IMR-90 (cell line): ENCODE measurements at regions not wholly inside any gene's neighbourhood (a gene's known extent, or its start where the extent isn't known, plus 50 kb on each side); places are given as distances from the start of the nearest gene placed in this dataset.

Experiments used
- ATAC-seq: fragments of 200-7000 bp; cut with Tn5 transposase; 2 replicates; pipeline ENCODE4 v1.9.1; 2020; ENCODE audit warnings: low read depth, mild to moderate bottlenecking, moderate library complexity
- BruUV-seq: library from RNA; stranded (reverse); fragments of 400-500 nt; replicated peaks from 2 replicates; lab custom pipeline; 2021; lab: Mats Ljungman, UMichigan
- CTCF ChIA-PET: fragments of 300-600 bp; formaldehyde crosslinking; extraction: SDS; loops from one replicate; lab custom pipeline; 2021; ENCODE audit warnings: antibody characterized with exemption; lab: Yijun Ruan, JAX
- POLR2A ChIA-PET: fragments of 300-600 bp; sonication (Branson Sonifier 250); formaldehyde crosslinking; loops from one replicate; lab custom pipeline; 2022; ENCODE audit warnings: antibody characterized with exemption; ENCODE audit not compliant: unreplicated experiment; lab: Charles Lee
- DNase-seq: peaks from one replicate; pipeline ENCODE4 v3.0.0; 2013
- H2AFZ ChIP-seq: replicated peaks from 2 replicates; pipeline ENCODE3; 2013; ENCODE audit warnings: low read length, mild to moderate bottlenecking; ENCODE audit not compliant: poor library complexity
- H2AK5ac ChIP-seq: 2 replicates; pipeline ENCODE4 v1.6.1; 2013; ENCODE audit warnings: low read depth, low read length, inconsistent platforms
- H2AK9ac ChIP-seq: replicated peaks from 2 replicates; pipeline ENCODE3; 2013; ENCODE audit warnings: mild to moderate bottlenecking, low read depth, low read length, moderate library complexity; ENCODE audit not compliant: poor library complexity
- H2BK120ac ChIP-seq: 2 replicates; pipeline ENCODE4 v1.6.1; 2013; ENCODE audit warnings: low read depth, low read length, inconsistent platforms
- H2BK15ac ChIP-seq: 3 replicates; pipeline ENCODE4 v1.6.1; 2013; ENCODE audit warnings: low read depth, low read length, inconsistent platforms
- H2BK20ac ChIP-seq: 2 replicates; pipeline ENCODE4 v1.6.1; 2013; ENCODE audit warnings: low read depth, mild to moderate bottlenecking, inconsistent platforms, low read length, moderate library complexity
- H2BK5ac ChIP-seq: 2 replicates; pipeline ENCODE4 v1.6.1; 2013; ENCODE audit warnings: mild to moderate bottlenecking, low read depth, low read length, inconsistent platforms; ENCODE audit not compliant: poor library complexity, severe bottlenecking
- H3K14ac ChIP-seq: replicated peaks from 2 replicates; pipeline ENCODE4 v1.6.1; 2013; ENCODE audit warnings: low read depth, low read length, inconsistent platforms
- H3K18ac ChIP-seq: 2 replicates; pipeline ENCODE4 v1.6.1; 2013; ENCODE audit warnings: low read depth, low read length, control low read depth
- H3K23ac ChIP-seq: 2 replicates; pipeline ENCODE4 v1.6.1; 2013; ENCODE audit warnings: low read depth, low read length, inconsistent platforms
- H3K27ac ChIP-seq: 2 replicates; pipeline ENCODE4 v1.5.1; 2013; ENCODE audit warnings: mild to moderate bottlenecking, control low read depth, low read length; ENCODE audit not compliant: insufficient read depth
- H3K27me3 ChIP-seq: 2 replicates; pipeline ENCODE4 v1.6.1; 2013; ENCODE audit warnings: low read length; ENCODE audit not compliant: control insufficient read depth, insufficient read depth
- H3K36me3 ChIP-seq: 2 replicates; pipeline ENCODE4 v1.6.1; 2013; ENCODE audit warnings: low read length, mixed read lengths; ENCODE audit not compliant: control insufficient read depth, insufficient read depth
- H3K4ac ChIP-seq: 2 replicates; pipeline ENCODE4 v1.6.1; 2013; ENCODE audit warnings: low read depth, low read length, inconsistent platforms
- H3K4me1 ChIP-seq: 2 replicates; pipeline ENCODE4 v1.6.1; 2013; ENCODE audit warnings: low read length, mixed read lengths; ENCODE audit not compliant: control insufficient read depth, insufficient read depth
- H3K4me2 ChIP-seq: 2 replicates; pipeline ENCODE4 v1.6.1; 2013; ENCODE audit warnings: low read depth, mild to moderate bottlenecking, control low read depth, low read length, moderate library complexity
- H3K4me3 ChIP-seq: 2 replicates; pipeline ENCODE4 v1.5.1; 2013; ENCODE audit warnings: low read depth, mild to moderate bottlenecking, control low read depth, low read length, moderate library complexity; ENCODE audit not compliant: insufficient read depth
- H3K56ac ChIP-seq: 2 replicates; pipeline ENCODE4 v1.6.1; 2013; ENCODE audit warnings: low read length, inconsistent platforms; ENCODE audit not compliant: insufficient read depth; ENCODE audit errors: extremely low read depth
- H3K79me1 ChIP-seq, 2 experiments: 2 replicates each; pipeline ENCODE4 v1.6.1; 2013; ENCODE audit warnings: low read length in 2 of 2, inconsistent platforms in 1 of 2, low read depth in 1 of 2
- H3K9ac ChIP-seq: 2 replicates; pipeline ENCODE4 v1.6.1; 2013; ENCODE audit warnings: low read depth, low read length, control low read depth
- H3K9me1 ChIP-seq: 2 replicates; pipeline ENCODE4 v1.6.1; 2013; ENCODE audit warnings: low read length, inconsistent platforms; ENCODE audit not compliant: insufficient read depth
- H3K9me3 ChIP-seq: 2 replicates; pipeline ENCODE4 v1.6.1; 2013; ENCODE audit warnings: low read length; ENCODE audit not compliant: control insufficient read depth, insufficient read depth
- H4K20me1 ChIP-seq: 2 replicates; pipeline ENCODE4 v1.6.1; 2013; ENCODE audit warnings: low read length, inconsistent platforms; ENCODE audit not compliant: insufficient read depth
- H4K5ac ChIP-seq: 2 replicates; pipeline ENCODE4 v1.6.1; 2013; ENCODE audit warnings: mild to moderate bottlenecking, low read depth, low read length, control low read depth
- H4K8ac ChIP-seq, 2 experiments: 2 replicates each; pipeline ENCODE4 v1.6.1; 2013; ENCODE audit warnings: low read depth in 2 of 2, low read length in 2 of 2, control low read depth in 1 of 2, inconsistent platforms in 1 of 2
- H4K91ac ChIP-seq: 2 replicates; pipeline ENCODE4 v1.6.1; 2013; ENCODE audit warnings: low read depth, low read length, inconsistent platforms; ENCODE audit not compliant: insufficient read depth
- MAZ ChIP-seq: IDR thresholded peaks from 2 replicates; pipeline ENCODE4 v1.6.1; 2012; ENCODE audit warnings: low read depth, mild to moderate bottlenecking, low read length, improper control_type of control experiment, moderate library complexity, borderline replicate concordance
- MXI1 ChIP-seq: IDR thresholded peaks from 2 replicates; pipeline ENCODE4 v1.6.1; 2012; ENCODE audit warnings: low read depth, mild to moderate bottlenecking, low read length, moderate library complexity, borderline replicate concordance
- WGBS, 2 experiments: methylation state at CpG; one replicate each; pipeline versions ENCODE4 v1.1.5 to v1.1.7; 2013; ENCODE audit warnings: missing lambda C conversion rate in 2 of 2; ENCODE audit not compliant: insufficient read length in 1 of 2; ENCODE audit errors: extremely low coverage in 2 of 2; 5-methylcytosine and 5-hydroxymethylcytosine counted together
- dilution Hi-C: fragments of 300-500 bp; cut with HindIII; formaldehyde crosslinking; loops from one replicate; pipeline ENCODE4 v1.14.3; 2018; ENCODE audit warnings: low sequenced_read_pairs; ENCODE audit not compliant: unreplicated experiment
- in situ Hi-C: fragments of 300-500 bp; cut with MboI; formaldehyde crosslinking; loops from 3 replicates; pipeline ENCODE4 v1.14.3; 2019; ENCODE audit warnings: low sequenced_read_pairs, inconsistent platforms, mixed read lengths
- intact Hi-C: fragments of 100-400 bp; cut with micrococcal nuclease; formaldehyde crosslinking; loops from 2 replicates; pipeline ENCODE4 v1.10.0; 2022

GRCh38 chr6:146892283-146892612 lies 293.5 kb downstream of the ADGB start:
- ATAC-seq: peak; percentile 56

More at GRCh38 chr6:146892283-146892612, 293.5 kb downstream of the ADGB start:
- H3K9me3 ChIP-seq: no peaks in the 10 kb centered on the region
- peak overlapping the region; percentile 21 for H3K4me2 ChIP-seq
- in situ Hi-C loops: no loop called here
- H3K79me1 ChIP-seq: peaks cover 0 to 4% of the 10 kb centered on the region in 2 experiments; a peak in 1 of 4 replicates
- no peaks in the 10 kb centered on the region for H3K36me3 ChIP-seq
- dilution Hi-C loops: no loop called here
- no peaks in the 10 kb centered on the region for H3K27me3 ChIP-seq
- H4K8ac ChIP-seq: peak overlapping the region; percentile 73 to 84
- no CpG with 5 or more reads among the region's 1 CpG for WGBS, 2 experiments
- POLR2A ChIA-PET: no interaction called here
- H3K4me3 ChIP-seq: no peak overlapping the region
- peak overlapping the region; percentile 81 for H2BK5ac ChIP-seq
- intact Hi-C loops: no loop called here
- H3K56ac ChIP-seq: peak overlapping the region; percentile 80; the same call in 1 of the 2 replicates
- H3K23ac ChIP-seq: peak overlapping the region; percentile 86
- peak overlapping the region; percentile 91; the same call in 2 of the 3 replicates for H2BK15ac ChIP-seq
- TF ChIP-seq MXI1 (no peak), MAZ (no peak)
- H4K5ac ChIP-seq: peak overlapping the region; percentile 21
- peaks cover 13% of the 10 kb centered on the region for H3K9me1 ChIP-seq
- H2BK120ac ChIP-seq: peak overlapping the region; percentile 95
- CTCF ChIA-PET: interaction anchor here (1.2 kb wide), 1 partner anchor 14 kb away, joined by 3 read pairs; no protein-coding TSS in a partner anchor
- H4K20me1 ChIP-seq: no peaks in the 10 kb centered on the region
- peak overlapping the region; percentile 93 for H2BK20ac ChIP-seq
- peak overlapping the region; percentile 83 for H3K14ac ChIP-seq
- 0 out of 2 replicates have a peak overlapping the region, but pooled peaks have one; percentile 16 for H3K9ac ChIP-seq
- peaks cover 17% of the 10 kb centered on the region for H3K4me1 ChIP-seq
- H4K91ac ChIP-seq: peak overlapping the region; percentile 91
- no TSS peak for BruUV-seq
- H2AK9ac ChIP-seq: no peak overlapping the region
- DNase-seq: no peak
- peak overlapping the region; percentile 89; the same call in 1 of the 2 replicates for H3K27ac ChIP-seq
- no peak overlapping the region for H2AFZ ChIP-seq
- H2AK5ac ChIP-seq: peak overlapping the region; percentile 68; the same call in 1 of the 2 replicates
- H3K18ac ChIP-seq: peak overlapping the region; percentile 84
- peak overlapping the region; percentile 93 for H3K4ac ChIP-seq
